ENCODE measurements at regions not wholly inside any gene's neighbourhood (a gene's known extent, or its start where the extent isn't known, plus 50 kb on each side); places are given as distances from the start of the nearest gene placed in this dataset.

- no peak for TF ChIP-seq POLR2A (IDR thresholded peaks at IDR 0.05)
- TF ChIP-seq, protein P1, sequence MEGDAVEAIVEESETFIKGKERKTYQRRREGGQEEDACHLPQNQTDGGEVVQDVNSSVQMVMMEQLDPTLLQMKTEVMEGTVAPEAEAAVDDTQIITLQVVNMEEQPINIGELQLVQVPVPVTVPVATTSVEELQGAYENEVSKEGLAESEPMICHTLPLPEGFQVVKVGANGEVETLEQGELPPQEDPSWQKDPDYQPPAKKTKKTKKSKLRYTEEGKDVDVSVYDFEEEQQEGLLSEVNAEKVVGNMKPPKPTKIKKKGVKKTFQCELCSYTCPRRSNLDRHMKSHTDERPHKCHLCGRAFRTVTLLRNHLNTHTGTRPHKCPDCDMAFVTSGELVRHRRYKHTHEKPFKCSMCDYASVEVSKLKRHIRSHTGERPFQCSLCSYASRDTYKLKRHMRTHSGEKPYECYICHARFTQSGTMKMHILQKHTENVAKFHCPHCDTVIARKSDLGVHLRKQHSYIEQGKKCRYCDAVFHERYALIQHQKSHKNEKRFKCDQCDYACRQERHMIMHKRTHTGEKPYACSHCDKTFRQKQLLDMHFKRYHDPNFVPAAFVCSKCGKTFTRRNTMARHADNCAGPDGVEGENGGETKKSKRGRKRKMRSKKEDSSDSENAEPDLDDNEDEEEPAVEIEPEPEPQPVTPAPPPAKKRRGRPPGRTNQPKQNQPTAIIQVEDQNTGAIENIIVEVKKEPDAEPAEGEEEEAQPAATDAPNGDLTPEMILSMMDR (IDR thresholded peaks at IDR 0.05), result no peak
These were observed 170.5 kb upstream of the PPP1R26 start for GRCh38 chr9:135308821-135309762.
